ENCODE measurements at regions not wholly inside any gene's neighbourhood (a gene's known extent, or its start where the extent isn't known, plus 50 kb on each side); places are given as distances from the start of the nearest gene placed in this dataset.
A peak's percentile ranks its signal among the peaks of the same experiment; 100 is the strongest.

DNA sequence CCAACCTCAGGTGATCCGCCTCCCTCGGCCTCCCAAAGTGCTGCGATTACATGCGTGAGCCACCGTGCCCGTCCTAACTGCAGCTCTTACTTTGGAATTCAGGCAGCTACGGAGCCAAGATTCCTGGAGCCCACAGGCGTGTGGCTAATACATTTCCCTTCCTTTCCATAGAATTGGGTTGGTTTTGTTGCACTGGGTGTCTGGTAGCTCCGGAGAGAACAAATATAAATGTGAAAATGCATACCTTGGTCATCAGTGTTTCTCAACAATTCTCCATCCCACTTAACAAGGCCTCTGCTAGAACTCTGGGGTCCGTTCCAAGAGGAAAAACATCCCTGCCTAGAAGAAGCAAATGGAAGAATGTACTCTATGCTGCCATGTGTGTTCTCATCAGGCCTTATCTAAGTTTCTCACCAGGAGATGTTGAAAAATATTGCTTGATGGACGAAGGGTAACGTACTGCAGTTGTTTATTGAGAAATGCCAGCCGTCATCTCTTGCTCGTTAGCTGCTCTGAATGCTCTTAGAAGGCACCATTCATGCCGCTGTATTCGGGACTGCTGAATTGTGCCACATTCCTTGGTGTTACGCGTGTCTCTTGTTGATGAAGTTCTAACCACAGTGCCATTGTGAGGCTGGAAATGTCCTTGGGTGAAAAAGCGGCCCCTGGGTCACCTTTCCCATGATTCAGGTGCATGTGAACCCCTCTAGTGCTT is 50.5 kb upstream of the CD99 start:
- no peak for DNase-seq (ENCODE audit: low read depth)

DNA sequence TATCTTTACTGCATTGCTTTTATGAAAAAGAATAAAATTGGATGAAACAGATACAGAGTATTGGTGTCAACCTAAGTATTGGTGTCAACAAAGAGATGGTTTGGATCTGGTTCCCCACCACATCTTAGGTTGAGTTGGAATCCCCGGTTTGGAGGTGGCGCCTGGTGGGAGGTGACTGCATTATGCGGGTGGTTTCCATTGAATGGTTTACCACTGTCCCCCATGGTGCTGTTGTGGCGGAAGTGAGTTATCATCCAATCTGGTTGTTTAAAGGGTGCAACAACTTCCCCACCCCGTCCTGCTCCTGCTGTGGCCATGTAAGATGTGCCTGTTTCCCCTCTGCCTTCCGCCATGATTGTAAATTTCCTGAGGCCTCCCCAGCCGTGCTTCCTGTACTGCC is 52.8 kb upstream of the CD99 start:
- no peak for DNase-seq (ENCODE audit: low read depth)

GRCh38 chrX:2635342-2635741 is 55.8 kb upstream of the CD99 start:
- no peak for DNase-seq (ENCODE audit: low read depth)

- DNase-seq (ENCODE audit: low read depth): no peak
Measured at GRCh38 chrX:2632533-2633504, 58.3 kb upstream of the CD99 start.

DNA sequence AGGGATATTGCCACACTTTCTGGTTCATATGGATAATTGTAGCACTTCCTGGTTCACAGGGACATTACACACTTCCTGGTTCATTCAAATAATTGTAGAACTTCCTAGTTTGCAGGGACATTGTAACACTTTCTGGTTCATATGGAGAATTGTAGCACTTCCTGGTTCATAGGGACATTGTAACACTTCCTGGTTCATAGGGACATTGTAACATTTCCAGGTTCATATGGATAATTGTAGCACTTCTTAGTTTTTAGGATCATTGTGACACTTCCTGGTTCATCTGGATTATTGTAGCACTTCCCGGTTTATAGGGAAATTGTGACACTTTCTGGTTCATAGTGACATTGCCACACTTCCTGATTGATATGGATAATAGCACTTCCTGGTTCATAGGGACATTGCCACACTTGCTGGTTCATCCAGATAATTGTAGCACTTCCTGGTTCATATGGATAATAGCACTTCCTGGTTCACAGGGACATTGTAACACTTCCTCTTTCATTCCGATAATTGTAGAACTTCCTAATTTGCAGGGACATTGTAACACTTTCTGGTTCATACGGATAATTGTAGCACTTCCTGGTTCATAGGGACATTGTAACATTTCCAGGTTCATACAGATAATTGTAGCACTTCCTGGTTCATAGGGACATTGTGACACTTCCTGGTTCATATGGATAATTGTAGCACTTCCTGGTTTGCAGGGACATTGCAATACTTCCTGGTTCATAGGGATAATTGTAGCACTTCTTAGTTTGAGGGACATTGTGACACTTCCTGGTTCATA is 59.2 kb upstream of the CD99 start:
- no peak for DNase-seq (ENCODE audit: low read depth)

DNA sequence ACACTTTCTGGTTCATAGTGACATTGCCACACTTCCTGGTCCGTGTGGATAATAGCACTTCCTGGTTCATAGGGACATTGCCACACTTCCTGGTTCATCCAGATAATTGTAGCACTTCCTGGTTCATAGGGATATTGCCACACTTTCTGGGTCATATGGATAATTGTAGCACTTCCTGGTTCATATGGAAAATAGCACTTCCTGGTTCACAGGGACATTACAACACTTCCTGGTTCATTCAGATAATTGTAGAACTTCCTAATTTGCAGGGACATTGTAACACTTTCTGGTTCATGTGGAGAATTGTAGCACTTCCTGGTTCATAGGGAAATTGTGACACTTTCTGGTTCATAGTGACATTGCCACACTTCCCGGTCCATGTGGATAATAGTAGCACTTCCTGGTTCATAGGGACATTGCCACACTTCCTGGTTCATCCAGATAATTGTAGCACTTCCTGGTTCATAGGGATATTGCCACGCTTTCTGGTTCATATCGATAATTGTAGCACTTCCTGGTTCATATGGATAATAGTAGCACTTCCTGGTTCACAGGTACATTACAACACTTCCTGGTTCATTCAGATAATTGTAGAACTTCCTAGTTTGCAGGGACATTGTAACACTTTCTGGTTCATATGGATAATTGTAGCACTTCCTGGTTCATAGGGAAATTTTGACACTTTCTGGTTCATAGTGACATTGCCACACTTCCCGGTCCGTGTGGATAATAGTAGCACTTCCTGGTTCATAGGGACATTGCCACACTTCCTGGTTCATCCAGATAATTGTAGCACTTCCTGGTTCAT is 60.0 kb upstream of the CD99 start:
- DNase-seq (ENCODE audit: low read depth): peak; percentile 35

- peak; percentile 52 for DNase-seq (ENCODE audit: low read depth)
Measured at GRCh38 chrX:2630008-2630934, 60.8 kb upstream of the CD99 start.

- no peak for DNase-seq (ENCODE audit: low read depth)
Measured at GRCh38 chrX:2629316-2630007, 61.6 kb upstream of the CD99 start.

GRCh38 chrX:2628751-2629315 is 62.3 kb upstream of the CD99 start:
- no peak for DNase-seq (ENCODE audit: low read depth)

GRCh38 chrX:2627272-2627867 is 63.7 kb upstream of the CD99 start:
- peak; percentile 7 for DNase-seq (ENCODE audit: low read depth)

DNA sequence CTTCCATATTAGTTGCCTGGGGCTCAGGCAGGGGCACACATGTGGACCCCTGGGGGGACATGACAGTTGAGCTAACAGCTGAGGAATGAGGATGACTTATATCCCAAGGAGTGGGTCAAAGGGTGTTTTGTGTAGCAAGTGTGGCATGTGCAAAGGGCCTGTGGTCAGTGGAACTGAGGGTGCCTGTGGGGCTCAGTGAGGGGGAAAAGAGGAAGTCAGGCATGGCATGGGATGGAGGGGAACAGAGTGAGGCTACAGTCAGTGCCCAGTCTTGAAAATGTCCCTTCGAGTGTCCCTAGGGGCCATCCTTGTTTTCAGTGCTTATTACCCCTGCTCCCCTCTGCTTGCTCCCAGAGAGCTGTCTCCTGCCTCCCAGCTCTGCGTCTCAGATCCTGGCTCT is 64.3 kb upstream of the CD99 start:
- DNase-seq (ENCODE audit: low read depth): no peak

DNA sequence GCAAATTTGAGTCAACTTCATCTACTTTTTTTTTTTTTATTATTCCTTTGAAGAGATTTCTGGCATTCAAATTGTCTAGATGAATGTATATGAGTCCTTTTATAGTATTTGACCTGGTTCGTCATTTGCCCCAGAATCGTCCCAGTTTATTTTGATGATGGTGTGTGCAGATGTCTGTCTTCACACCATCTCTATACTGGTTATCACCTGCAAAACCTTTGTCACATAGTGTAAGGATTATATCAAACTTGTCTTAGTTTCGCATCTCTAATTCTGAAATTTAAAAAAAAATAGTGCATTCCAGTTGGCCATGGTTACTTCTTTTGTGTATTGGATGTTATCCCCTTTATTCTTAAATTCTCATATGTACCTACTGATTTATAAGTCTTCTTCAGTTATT is 70.5 kb upstream of the CD99 start:
- DNase-seq (ENCODE audit: low read depth): no peak

- no peak for DNase-seq (ENCODE audit: low read depth)
Measured at GRCh38 chrX:2618516-2618915, 72.6 kb upstream of the CD99 start.

DNA sequence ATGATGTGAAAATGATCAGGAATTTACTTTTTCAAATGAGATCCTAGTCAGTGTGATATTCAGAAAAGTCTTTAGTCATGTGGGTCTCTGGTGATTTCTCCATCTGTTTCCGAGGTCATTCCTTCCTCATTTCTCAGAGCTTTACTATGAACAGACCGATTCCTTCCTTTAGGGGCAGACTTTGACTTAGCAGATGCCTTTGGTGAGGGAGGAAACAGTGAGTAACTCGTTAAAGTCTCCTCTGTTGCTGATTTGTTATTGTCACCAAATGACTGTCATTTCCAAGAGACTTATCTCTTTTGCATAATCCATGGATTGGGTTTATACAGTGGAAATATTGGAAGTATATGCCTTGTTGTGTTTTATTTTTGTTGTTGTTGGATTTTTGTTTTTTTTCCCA is 76.2 kb upstream of the CD99 start:
- DNase-seq (ENCODE audit: low read depth): no peak

- no peak for DNase-seq (ENCODE audit: low read depth)
Measured at GRCh38 chrX:2610246-2611170, 80.6 kb upstream of the CD99 start.

GRCh38 chrX:2609431-2610238 is 81.5 kb upstream of the CD99 start:
- DNase-seq (ENCODE audit: low read depth): no peak
